Effector memory CD8-positive, alpha-beta T cell (primary cell): ENCODE measurements at regions not wholly inside any gene's neighbourhood (a gene's known extent, or its start where the extent isn't known, plus 50 kb on each side); places are given as distances from the start of the nearest gene placed in this dataset.

Source experiments
- ATAC-seq: fragments of 150-1000 bp; cut with Tn5 transposase; replicated peaks from 2 replicates; pipeline ENCODE4 v1.10.0; 2021; ENCODE audit warnings: mild to moderate bottlenecking, moderate library complexity
- DNase-seq, 3 experiments: peaks; one replicate each; pipeline ENCODE4 v3.0.0; 2021
- H3K27ac Mint-ChIP-seq, 2 donors: one replicate each; pipeline ENCODE4 v1.8.0; 2022; ENCODE audit warnings: mild to moderate bottlenecking in 2 of 2, mixed read lengths in 2 of 2, moderate library complexity in 2 of 2
- H3K27me3 Mint-ChIP-seq, 2 donors: one replicate each; pipeline ENCODE4 v1.8.0; 2022; ENCODE audit warnings: mixed read lengths in 2 of 2
- H3K36me3 Mint-ChIP-seq: one replicate; pipeline ENCODE4 v1.8.0; 2022; ENCODE audit warnings: mild to moderate bottlenecking, moderate library complexity, mixed read lengths; ENCODE audit not compliant: insufficient read depth
- H3K4me1 Mint-ChIP-seq, 2 donors: one replicate each; pipeline ENCODE4 v1.8.0; 2022; ENCODE audit warnings: low read depth in 2 of 2, mixed read lengths in 2 of 2
- H3K4me3 Mint-ChIP-seq, 2 donors: one replicate each; pipeline ENCODE4 v1.8.0; 2022; ENCODE audit warnings: mild to moderate bottlenecking in 2 of 2, mixed read lengths in 2 of 2, moderate library complexity in 2 of 2
- H3K9me3 Mint-ChIP-seq, 2 donors: one replicate each; pipeline ENCODE4 v1.8.0; 2022; ENCODE audit warnings: mixed read lengths in 2 of 2

- ATAC-seq, result no peak
- no peaks in the 10 kb centered on the region for H3K36me3 Mint-ChIP-seq
- DNase-seq, result no peak
- H3K27me3 Mint-ChIP-seq, result no peaks in the 10 kb centered on the region
- H3K4me3 Mint-ChIP-seq, result no peak overlapping the region
- no peaks in the 10 kb centered on the region for H3K4me1 Mint-ChIP-seq
- H3K27ac Mint-ChIP-seq, result no peak overlapping the region
- peaks cover 9 to 16% of the 10 kb centered on the region in 2 donors for H3K9me3 Mint-ChIP-seq
These were observed 812.6 kb upstream of the ADGRL4 start for GRCh38 chr1:79819140-79819539.

GRCh38 chr1:79817031-79817560 is 810.6 kb upstream of the ADGRL4 start:
- Mint-ChIP-seq H3K27me3 (no peaks in the 10 kb centered on the region), H3K27ac (no peak overlapping the region), H3K9me3 (peaks cover 8 to 9% of the 10 kb centered on the region in 2 donors), H3K36me3 (no peaks in the 10 kb centered on the region), H3K4me3 (no peak overlapping the region), H3K4me1 (no peaks in the 10 kb centered on the region)
- DNase-seq, result no peak
- no peak for ATAC-seq

GRCh38 chr1:79815115-79815514 is 808.6 kb upstream of the ADGRL4 start:
- no peak overlapping the region for H3K4me3 Mint-ChIP-seq
- H3K9me3 Mint-ChIP-seq, result peaks cover 8 to 13% of the 10 kb centered on the region in 2 donors
- H3K27ac Mint-ChIP-seq, result no peak overlapping the region
- ATAC-seq (no peak), DNase-seq (no peak)
- no peaks in the 10 kb centered on the region for H3K27me3 Mint-ChIP-seq
- no peaks in the 10 kb centered on the region for H3K36me3 Mint-ChIP-seq
- H3K4me1 Mint-ChIP-seq, result no peaks in the 10 kb centered on the region

GRCh38 chr1:79811173-79811572 is 804.6 kb upstream of the ADGRL4 start:
- Mint-ChIP-seq H3K27me3 (no peaks in the 10 kb centered on the region), H3K4me1 (no peaks in the 10 kb centered on the region), H3K36me3 (no peaks in the 10 kb centered on the region), H3K9me3 (peaks cover 0 to 11% of the 10 kb centered on the region in 2 donors), H3K27ac (no peak overlapping the region), H3K4me3 (no peak overlapping the region)
- no peak for DNase-seq
- ATAC-seq, result no peak

GRCh38 chr1:79808816-79809475 is 802.4 kb upstream of the ADGRL4 start:
- DNase-seq (no peak), ATAC-seq (no peak)
- H3K27ac Mint-ChIP-seq, result no peak overlapping the region
- no peaks in the 10 kb centered on the region for H3K36me3 Mint-ChIP-seq
- no peak overlapping the region for H3K4me3 Mint-ChIP-seq
- no peaks in the 10 kb centered on the region for H3K4me1 Mint-ChIP-seq
- peaks cover 0 to 15% of the 10 kb centered on the region in 2 donors for H3K9me3 Mint-ChIP-seq
- H3K27me3 Mint-ChIP-seq, result no peaks in the 10 kb centered on the region

GRCh38 chr1:79807816-79808215 is 801.3 kb upstream of the ADGRL4 start:
- peaks cover 0 to 15% of the 10 kb centered on the region in 2 donors for H3K9me3 Mint-ChIP-seq
- no peaks in the 10 kb centered on the region for H3K36me3 Mint-ChIP-seq
- DNase-seq, result no peak
- H3K27me3 Mint-ChIP-seq, result no peaks in the 10 kb centered on the region
- ATAC-seq, result no peak
- no peaks in the 10 kb centered on the region for H3K4me1 Mint-ChIP-seq
- no peak overlapping the region for H3K4me3 Mint-ChIP-seq
- H3K27ac Mint-ChIP-seq, result no peak overlapping the region

- peaks cover 0 to 7% of the 10 kb centered on the region in 2 donors for H3K9me3 Mint-ChIP-seq
- DNase-seq (no peak), ATAC-seq (no peak)
- no peaks in the 10 kb centered on the region for H3K27me3 Mint-ChIP-seq
- no peak overlapping the region for H3K27ac Mint-ChIP-seq
- H3K4me3 Mint-ChIP-seq, result no peak overlapping the region
- H3K36me3 Mint-ChIP-seq, result no peaks in the 10 kb centered on the region
- H3K4me1 Mint-ChIP-seq, result no peaks in the 10 kb centered on the region
These were observed 791.0 kb upstream of the ADGRL4 start for GRCh38 chr1:79797487-79797886.

GRCh38 chr1:79796434-79796833 is 789.9 kb upstream of the ADGRL4 start:
- no peaks in the 10 kb centered on the region for H3K36me3 Mint-ChIP-seq
- ATAC-seq, result no peak
- no peak overlapping the region for H3K27ac Mint-ChIP-seq

GRCh38 chr1:79792219-79792930 is 785.8 kb upstream of the ADGRL4 start:
- no peaks in the 10 kb centered on the region for H3K27me3 Mint-ChIP-seq
- no peak overlapping the region for H3K27ac Mint-ChIP-seq
- no peaks in the 10 kb centered on the region for H3K36me3 Mint-ChIP-seq
- DNase-seq (no peak), ATAC-seq (no peak)
- H3K9me3 Mint-ChIP-seq, result peaks cover 0 to 15% of the 10 kb centered on the region in 2 donors
- H3K4me3 Mint-ChIP-seq, result no peak overlapping the region
- no peaks in the 10 kb centered on the region for H3K4me1 Mint-ChIP-seq

More at GRCh38 chr1:79796434-79796833, 789.9 kb upstream of the ADGRL4 start:
- Mint-ChIP-seq H3K4me3 (no peak overlapping the region), H3K27me3 (no peaks in the 10 kb centered on the region), H3K9me3 (peaks cover 0 to 7% of the 10 kb centered on the region in 2 donors), H3K4me1 (no peaks in the 10 kb centered on the region)
- DNase-seq, result no peak

GRCh38 chr1:79791488-79792218 is 785.1 kb upstream of the ADGRL4 start:
- Mint-ChIP-seq H3K4me3 (no peak overlapping the region), H3K27me3 (no peaks in the 10 kb centered on the region)
- no peak for ATAC-seq

GRCh38 chr1:79790950-79791349 is 784.4 kb upstream of the ADGRL4 start:
- Mint-ChIP-seq H3K4me1 (no peaks in the 10 kb centered on the region), H3K36me3 (no peaks in the 10 kb centered on the region), H3K27me3 (no peaks in the 10 kb centered on the region), H3K4me3 (no peak overlapping the region), H3K27ac (no peak overlapping the region), H3K9me3 (peaks cover 0 to 15% of the 10 kb centered on the region in 2 donors)
- DNase-seq (no peak), ATAC-seq (no peak)

More at GRCh38 chr1:79791488-79792218, 785.1 kb upstream of the ADGRL4 start:
- no peak overlapping the region for H3K27ac Mint-ChIP-seq
- peaks cover 0 to 15% of the 10 kb centered on the region in 2 donors for H3K9me3 Mint-ChIP-seq
- no peak for DNase-seq
- no peaks in the 10 kb centered on the region for H3K36me3 Mint-ChIP-seq
- no peaks in the 10 kb centered on the region for H3K4me1 Mint-ChIP-seq

GRCh38 chr1:79787631-79788030 is 781.1 kb upstream of the ADGRL4 start:
- DNase-seq (no peak), ATAC-seq (no peak)
- no peak overlapping the region for H3K4me3 Mint-ChIP-seq
- no peak overlapping the region for H3K27ac Mint-ChIP-seq
- H3K36me3 Mint-ChIP-seq, result no peaks in the 10 kb centered on the region
- H3K27me3 Mint-ChIP-seq, result no peaks in the 10 kb centered on the region
- H3K9me3 Mint-ChIP-seq, result peaks cover 6 to 11% of the 10 kb centered on the region in 2 donors
- H3K4me1 Mint-ChIP-seq, result no peaks in the 10 kb centered on the region

- Mint-ChIP-seq H3K27me3 (no peaks in the 10 kb centered on the region), H3K36me3 (no peaks in the 10 kb centered on the region), H3K9me3 (peaks cover 7 to 13% of the 10 kb centered on the region in 2 donors), H3K27ac (no peak overlapping the region), H3K4me3 (no peak overlapping the region), H3K4me1 (no peaks in the 10 kb centered on the region)
- no peak for DNase-seq
- ATAC-seq, result no peak
These were observed 779.4 kb upstream of the ADGRL4 start for GRCh38 chr1:79785964-79786363.
